Naive thymus-derived CD4-positive, alpha-beta T cell (primary cell): ENCODE measurements at regions not wholly inside any gene's neighbourhood (a gene's known extent, or its start where the extent isn't known, plus 50 kb on each side); places are given as distances from the start of the nearest gene placed in this dataset.

Source experiments
- ATAC-seq: fragments of 150-1000 bp; cut with Tn5 transposase; 2 replicates; pipeline ENCODE4 v1.10.0; 2021; ENCODE audit warnings: mild to moderate bottlenecking, moderate library complexity
- CTCF ChIA-PET: fragments of 350-600 bp; sonication (Branson Sonifier 250); formaldehyde crosslinking; loops from one replicate; lab custom pipeline; 2021; ENCODE audit warnings: antibody characterized with exemption; lab: Charles Lee
- POLR2A ChIA-PET: fragments of 350-600 bp; sonication (Branson Sonifier 250); formaldehyde crosslinking; loops from one replicate; lab custom pipeline; 2021; ENCODE audit warnings: antibody characterized with exemption, inconsistent platforms; lab: Charles Lee
- DNase-seq, 9 donors: peaks; one replicate each; pipeline versions ENCODE4 v3.0.0 to v3.0.0-alpha.2; 2020 to 2022; ENCODE audit warnings: mixed read lengths in 1 of 9
- H3K27ac ChIP-seq: one replicate; pipeline ENCODE4 v1.7.0; 2013; ENCODE audit warnings: mild to moderate bottlenecking, low read depth, low read length, moderate library complexity
- H3K27me3 ChIP-seq, 2 donors: one replicate each; pipeline ENCODE4 v1.7.0; 2013; ENCODE audit warnings: low read length in 2 of 2, mild to moderate bottlenecking in 2 of 2, moderate library complexity in 2 of 2; ENCODE audit not compliant: control insufficient read depth in 2 of 2, insufficient read depth in 2 of 2
- H3K36me3 ChIP-seq, 3 experiments: 1 replicate in 2 of 3; 2 replicates in 1 of 3; pipeline ENCODE4 v1.7.0; 2013; ENCODE audit warnings: low read length in 3 of 3, mild to moderate bottlenecking in 3 of 3, moderate library complexity in 1 of 3; ENCODE audit not compliant: insufficient read depth in 3 of 3, control insufficient read depth in 2 of 3
- H3K4me1 ChIP-seq, 2 donors: one replicate each; pipeline ENCODE4 v1.7.0; 2013; ENCODE audit warnings: low read length in 2 of 2, mild to moderate bottlenecking in 2 of 2, moderate library complexity in 1 of 2; ENCODE audit not compliant: control insufficient read depth in 2 of 2, insufficient read depth in 2 of 2
- H3K4me3 ChIP-seq: 2 replicates; pipeline ENCODE4 v1.7.0; 2013; ENCODE audit warnings: mild to moderate bottlenecking, low read length
- H3K9me3 ChIP-seq, 3 experiments: 1 replicate in 2 of 3; 2 replicates in 1 of 3; pipeline ENCODE4 v1.7.0; 2013; ENCODE audit warnings: low read length in 3 of 3; ENCODE audit not compliant: control insufficient read depth in 2 of 3
- H3K27ac Mint-ChIP-seq, 9 donors: one replicate each; pipeline ENCODE4 v1.8.0; 2020 to 2022; ENCODE audit warnings: mixed read lengths in 9 of 9, mild to moderate bottlenecking in 8 of 9, moderate library complexity in 5 of 9, inconsistent platforms in 2 of 9
- H3K27me3 Mint-ChIP-seq, 5 donors: one replicate each; pipeline ENCODE4 v1.8.0; 2021 to 2022; ENCODE audit warnings: mixed read lengths in 5 of 5, mild to moderate bottlenecking in 1 of 5
- H3K36me3 Mint-ChIP-seq, 5 donors: one replicate each; pipeline ENCODE4 v1.8.0; 2020 to 2022; ENCODE audit warnings: mixed read lengths in 5 of 5, mild to moderate bottlenecking in 3 of 5, inconsistent platforms in 1 of 5
- H3K4me1 Mint-ChIP-seq, 7 donors: one replicate each; pipeline ENCODE4 v1.8.0; 2020 to 2022; ENCODE audit warnings: mixed read lengths in 7 of 7, mild to moderate bottlenecking in 3 of 7, inconsistent platforms in 1 of 7
- H3K4me3 Mint-ChIP-seq, 10 donors: one replicate each; pipeline ENCODE4 v1.8.0; 2020 to 2022; ENCODE audit warnings: mild to moderate bottlenecking in 10 of 10, mixed read lengths in 10 of 10, moderate library complexity in 6 of 10, inconsistent platforms in 2 of 10
- H3K9me3 Mint-ChIP-seq, 11 donors: one replicate each; pipeline ENCODE4 v1.8.0; 2020 to 2022; ENCODE audit warnings: mixed read lengths in 11 of 11, mild to moderate bottlenecking in 4 of 11, inconsistent platforms in 1 of 11, moderate library complexity in 1 of 11
- intact Hi-C, 2 donors: fragments of 100-400 bp; cut with micrococcal nuclease; formaldehyde crosslinking; loops; one replicate each; pipeline ENCODE4 v1.15.1; 2023

- no peaks in the 10 kb centered on the region for H3K36me3 ChIP-seq
- ATAC-seq (no peak), DNase-seq (no peak)
- Mint-ChIP-seq H3K27ac (no peak overlapping the region), H3K4me1 (no peaks in the 10 kb centered on the region), H3K4me3 (no peak overlapping the region), H3K27me3 (peaks cover 0 to 4% (median 0%) of the 10 kb centered on the region in 5 donors), H3K9me3 (peaks cover 4 to 24% (median 13%) of the 10 kb centered on the region in 11 donors), H3K36me3 (peaks cover 0 to 4% (median 0%) of the 10 kb centered on the region in 5 donors)
- no peaks in the 10 kb centered on the region for H3K9me3 ChIP-seq
- CTCF ChIA-PET = no interaction called here
- H3K27me3 ChIP-seq = no peaks in the 10 kb centered on the region
- intact Hi-C loops = no loop called here
- H3K27ac ChIP-seq = no peak overlapping the region
- H3K4me1 ChIP-seq = no peaks in the 10 kb centered on the region
- no peak overlapping the region for H3K4me3 ChIP-seq
- POLR2A ChIA-PET = no interaction called here
Measured at GRCh38 chr20:55070001-55070400, 594.6 kb downstream of the DOK5 start.

- Histone ChIP-seq H3K9me3 (no peaks in the 10 kb centered on the region), H3K4me3 (no peak overlapping the region), H3K27me3 (no peaks in the 10 kb centered on the region), H3K27ac (no peak overlapping the region), H3K36me3 (no peaks in the 10 kb centered on the region), H3K4me1 (no peaks in the 10 kb centered on the region)
- H3K4me1 Mint-ChIP-seq = no peaks in the 10 kb centered on the region
- peaks cover 0 to 8% (median 0%) of the 10 kb centered on the region in 5 donors for H3K36me3 Mint-ChIP-seq
- ChIA-PET CTCF (no interaction called here), POLR2A (no interaction called here)
- ATAC-seq (no peak), DNase-seq (no peak)
- H3K27me3 Mint-ChIP-seq = no peaks in the 10 kb centered on the region
- no peak overlapping the region for H3K27ac Mint-ChIP-seq
- peaks cover 4 to 35% (median 17%) of the 10 kb centered on the region in 11 donors for H3K9me3 Mint-ChIP-seq
- intact Hi-C loops = no loop called here
- H3K4me3 Mint-ChIP-seq = no peak overlapping the region
Measured at GRCh38 chr20:55067158-55067825, 591.9 kb downstream of the DOK5 start.

GRCh38 chr20:55058938-55059337 is 583.5 kb downstream of the DOK5 start:
- H3K9me3 ChIP-seq = no peaks in the 10 kb centered on the region
- Mint-ChIP-seq H3K4me1 (no peaks in the 10 kb centered on the region), H3K9me3 (peaks cover 0 to 22% (median 7%) of the 10 kb centered on the region in 11 donors), H3K27ac (no peak overlapping the region), H3K27me3 (peaks cover 0 to 3% (median 0%) of the 10 kb centered on the region in 5 donors), H3K4me3 (no peak overlapping the region), H3K36me3 (no peaks in the 10 kb centered on the region)
- H3K36me3 ChIP-seq = no peaks in the 10 kb centered on the region
- ChIA-PET CTCF (no interaction called here), POLR2A (no interaction called here)
- no peak for DNase-seq
- H3K27me3 ChIP-seq = no peaks in the 10 kb centered on the region
- no peaks in the 10 kb centered on the region for H3K4me1 ChIP-seq
- no peak overlapping the region for H3K4me3 ChIP-seq
- no peak overlapping the region for H3K27ac ChIP-seq
- intact Hi-C loops = no loop called here
- no peak for ATAC-seq

GRCh38 chr20:55057779-55058415 is 582.5 kb downstream of the DOK5 start:
- CTCF ChIA-PET = no interaction called here
- H3K9me3 Mint-ChIP-seq = peaks cover 0 to 17% (median 4%) of the 10 kb centered on the region in 11 donors

GRCh38 chr20:55054453-55054852 is 579.1 kb downstream of the DOK5 start:
- peaks cover 0 to 7% (median 0%) of the 10 kb centered on the region in 5 donors for H3K27me3 Mint-ChIP-seq
- no peaks in the 10 kb centered on the region for H3K27me3 ChIP-seq
- ChIA-PET CTCF (no interaction called here), POLR2A (no interaction called here)
- H3K4me1 Mint-ChIP-seq = no peaks in the 10 kb centered on the region
- H3K4me1 ChIP-seq = no peaks in the 10 kb centered on the region
- no peaks in the 10 kb centered on the region for H3K9me3 ChIP-seq
- H3K36me3 Mint-ChIP-seq = peaks cover 0 to 3% (median 0%) of the 10 kb centered on the region in 5 donors
- no peak overlapping the region for H3K27ac ChIP-seq
- DNase-seq (no peak), ATAC-seq (no peak)
- H3K36me3 ChIP-seq = no peaks in the 10 kb centered on the region
- H3K27ac Mint-ChIP-seq = no peak overlapping the region
- H3K9me3 Mint-ChIP-seq = peaks cover 0 to 17% (median 4%) of the 10 kb centered on the region in 11 donors
- no peak overlapping the region for H3K4me3 Mint-ChIP-seq
- intact Hi-C loops = no loop called here
- no peak overlapping the region for H3K4me3 ChIP-seq

More at GRCh38 chr20:55057779-55058415, 582.5 kb downstream of the DOK5 start:
- no peak overlapping the region for H3K27ac Mint-ChIP-seq
- POLR2A ChIA-PET = no interaction called here
- H3K27ac ChIP-seq = no peak overlapping the region
- H3K36me3 ChIP-seq = no peaks in the 10 kb centered on the region
- H3K27me3 Mint-ChIP-seq = peaks cover 0 to 3% (median 0%) of the 10 kb centered on the region in 5 donors
- no peak overlapping the region for H3K4me3 ChIP-seq
- no peaks in the 10 kb centered on the region for H3K9me3 ChIP-seq
- no peaks in the 10 kb centered on the region for H3K4me1 ChIP-seq
- no peaks in the 10 kb centered on the region for H3K4me1 Mint-ChIP-seq
- no peak for DNase-seq
- H3K4me3 Mint-ChIP-seq = no peak overlapping the region
- H3K36me3 Mint-ChIP-seq = no peaks in the 10 kb centered on the region
- ATAC-seq = no peak
- intact Hi-C loops = no loop called here
- no peaks in the 10 kb centered on the region for H3K27me3 ChIP-seq

GRCh38 chr20:55053389-55053788 is 578.0 kb downstream of the DOK5 start:
- intact Hi-C loops = no loop called here
- no peak overlapping the region for H3K27ac ChIP-seq
- Mint-ChIP-seq H3K27ac (no peak overlapping the region), H3K27me3 (peaks cover 0 to 7% (median 0%) of the 10 kb centered on the region in 5 donors), H3K36me3 (peaks cover 0 to 3% (median 0%) of the 10 kb centered on the region in 5 donors), H3K9me3 (peaks cover 0 to 11% (median 4%) of the 10 kb centered on the region in 11 donors), H3K4me3 (no peak overlapping the region), H3K4me1 (no peaks in the 10 kb centered on the region)
- no peaks in the 10 kb centered on the region for H3K4me1 ChIP-seq
- no peaks in the 10 kb centered on the region for H3K27me3 ChIP-seq
- no peak for DNase-seq
- no peak for ATAC-seq
- no peak overlapping the region for H3K4me3 ChIP-seq
- CTCF ChIA-PET = no interaction called here
- POLR2A ChIA-PET = no interaction called here
- no peaks in the 10 kb centered on the region for H3K36me3 ChIP-seq
- H3K9me3 ChIP-seq = no peaks in the 10 kb centered on the region

- Mint-ChIP-seq H3K4me3 (no peak overlapping the region), H3K4me1 (no peaks in the 10 kb centered on the region), H3K36me3 (peaks cover 0 to 3% (median 0%) of the 10 kb centered on the region in 5 donors), H3K27ac (no peak overlapping the region), H3K9me3 (peaks cover 0 to 11% (median 4%) of the 10 kb centered on the region in 11 donors), H3K27me3 (peaks cover 0 to 7% (median 0%) of the 10 kb centered on the region in 5 donors)
- intact Hi-C loops = no loop called here
- CTCF ChIA-PET = no interaction called here
- Histone ChIP-seq H3K4me1 (no peaks in the 10 kb centered on the region), H3K9me3 (no peaks in the 10 kb centered on the region), H3K27me3 (no peaks in the 10 kb centered on the region), H3K36me3 (no peaks in the 10 kb centered on the region), H3K4me3 (no peak overlapping the region), H3K27ac (no peak overlapping the region)
- DNase-seq (no peak), ATAC-seq (no peak)
- POLR2A ChIA-PET = no interaction called here
Measured at GRCh38 chr20:55052459-55052858, 577.1 kb downstream of the DOK5 start.
